ENCODE measurements at regions not wholly inside any gene's neighbourhood (a gene's known extent, or its start where the extent isn't known, plus 50 kb on each side); places are given as distances from the start of the nearest gene placed in this dataset.
A peak's percentile ranks its signal among the peaks of the same experiment; 100 is the strongest.

DNA sequence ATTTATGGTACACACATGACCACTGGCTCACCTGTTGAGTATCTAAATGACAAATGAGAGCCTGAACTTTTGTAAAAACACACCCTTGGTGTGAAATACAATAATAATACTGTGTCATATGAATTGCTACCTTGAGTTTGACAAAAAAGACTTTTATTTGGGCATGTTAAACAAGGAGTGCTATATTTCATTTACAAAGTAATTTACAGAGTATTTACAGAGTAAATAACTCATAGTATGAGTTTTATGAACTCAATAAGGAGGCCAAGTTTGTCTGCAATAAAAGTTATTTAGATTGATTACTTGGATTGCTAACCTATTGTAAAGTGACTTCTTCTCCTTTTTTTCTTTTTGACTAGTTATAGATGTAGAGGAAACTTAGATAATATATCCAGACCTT, 146.0 kb upstream of the NUDT12 start:
- intact Hi-C loops (cut with DNase I; ENCODE audit: low total_unique reads): no loop called here
- H3K9me3 ChIP-seq: no peaks in the 10 kb centered on the region
- no peak for TF ChIP-seq POLR2A (IDR thresholded peaks at IDR 0.05)
- no peak for TF ChIP-seq EP300 (IDR thresholded peaks at IDR 0.05)
- TF ChIP-seq, protein P1, sequence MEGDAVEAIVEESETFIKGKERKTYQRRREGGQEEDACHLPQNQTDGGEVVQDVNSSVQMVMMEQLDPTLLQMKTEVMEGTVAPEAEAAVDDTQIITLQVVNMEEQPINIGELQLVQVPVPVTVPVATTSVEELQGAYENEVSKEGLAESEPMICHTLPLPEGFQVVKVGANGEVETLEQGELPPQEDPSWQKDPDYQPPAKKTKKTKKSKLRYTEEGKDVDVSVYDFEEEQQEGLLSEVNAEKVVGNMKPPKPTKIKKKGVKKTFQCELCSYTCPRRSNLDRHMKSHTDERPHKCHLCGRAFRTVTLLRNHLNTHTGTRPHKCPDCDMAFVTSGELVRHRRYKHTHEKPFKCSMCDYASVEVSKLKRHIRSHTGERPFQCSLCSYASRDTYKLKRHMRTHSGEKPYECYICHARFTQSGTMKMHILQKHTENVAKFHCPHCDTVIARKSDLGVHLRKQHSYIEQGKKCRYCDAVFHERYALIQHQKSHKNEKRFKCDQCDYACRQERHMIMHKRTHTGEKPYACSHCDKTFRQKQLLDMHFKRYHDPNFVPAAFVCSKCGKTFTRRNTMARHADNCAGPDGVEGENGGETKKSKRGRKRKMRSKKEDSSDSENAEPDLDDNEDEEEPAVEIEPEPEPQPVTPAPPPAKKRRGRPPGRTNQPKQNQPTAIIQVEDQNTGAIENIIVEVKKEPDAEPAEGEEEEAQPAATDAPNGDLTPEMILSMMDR (IDR thresholded peaks at IDR 0.05): no peak
- TF ChIP-seq POLR2AphosphoS5 (IDR thresholded peaks at IDR 0.05): no peak

DNA sequence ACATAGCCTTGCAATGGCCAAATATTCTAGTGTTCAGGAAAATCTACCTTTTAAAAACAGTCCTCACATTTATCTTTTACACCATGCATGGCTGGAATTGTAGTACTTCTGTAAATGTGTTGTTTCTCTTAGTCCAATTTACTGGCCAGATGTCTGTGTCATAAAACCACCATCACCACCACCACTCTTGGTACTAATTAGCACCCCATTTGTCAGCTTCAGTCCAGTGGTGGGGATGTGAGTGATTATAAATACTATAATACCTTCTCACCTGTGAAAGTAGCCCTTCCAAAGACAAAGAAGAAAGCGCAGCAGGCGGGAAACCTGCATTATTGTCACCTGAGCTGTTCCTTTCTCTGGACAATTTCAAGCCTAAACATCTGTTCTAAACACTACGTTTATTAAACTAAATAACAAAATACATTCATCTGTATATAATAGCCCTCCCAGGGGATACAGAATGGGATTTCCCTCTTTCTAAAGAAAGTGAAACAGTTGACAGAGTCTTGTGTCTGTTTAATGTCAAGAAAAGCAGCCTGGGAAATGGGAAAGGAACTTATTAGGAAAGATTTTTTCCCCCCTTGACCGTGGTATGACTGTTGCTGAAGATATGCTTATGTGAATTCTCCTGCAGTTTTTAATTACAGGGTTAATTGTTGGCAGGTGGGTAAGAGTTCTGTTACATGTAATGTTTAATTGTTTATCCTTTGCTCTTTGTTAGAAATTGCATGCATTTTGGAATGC, 144.5 kb upstream of the NUDT12 start:
- TF ChIP-seq, protein P1 (IDR thresholded peaks at IDR 0.05): no peak
- TF ChIP-seq POLR2AphosphoS5 (IDR thresholded peaks at IDR 0.05) (no peak), EP300 (IDR thresholded peaks at IDR 0.05) (no peak), POLR2A (IDR thresholded peaks at IDR 0.05) (no peak)
- Histone ChIP-seq H3K4me3 (no peak overlapping the region), H3K9me3 (no peaks in the 10 kb centered on the region), H3K36me3 (no peaks in the 10 kb centered on the region), H3K4me1 (no peaks in the 10 kb centered on the region), H3K27ac (no peak overlapping the region), H3K27me3 (no peaks in the 10 kb centered on the region)
- intact Hi-C loops (cut with DNase I; ENCODE audit: low total_unique reads): no loop called here
- 56 to 77% (median 66%) methylated on average over 4 of the region's 4 CpGs for WGBS, 5 donors
- peak in 1 of 2 donors; percentile 53 for DNase-seq

More for the DNA sequence above, 146.0 kb upstream of the NUDT12 start:
- no peak overlapping the region for H3K4me3 ChIP-seq
- H3K27me3 ChIP-seq: no peaks in the 10 kb centered on the region
- no peaks in the 10 kb centered on the region for H3K36me3 ChIP-seq
- no peaks in the 10 kb centered on the region for H3K4me1 ChIP-seq
- H3K27ac ChIP-seq: no peak overlapping the region
- no peak for DNase-seq

DNA sequence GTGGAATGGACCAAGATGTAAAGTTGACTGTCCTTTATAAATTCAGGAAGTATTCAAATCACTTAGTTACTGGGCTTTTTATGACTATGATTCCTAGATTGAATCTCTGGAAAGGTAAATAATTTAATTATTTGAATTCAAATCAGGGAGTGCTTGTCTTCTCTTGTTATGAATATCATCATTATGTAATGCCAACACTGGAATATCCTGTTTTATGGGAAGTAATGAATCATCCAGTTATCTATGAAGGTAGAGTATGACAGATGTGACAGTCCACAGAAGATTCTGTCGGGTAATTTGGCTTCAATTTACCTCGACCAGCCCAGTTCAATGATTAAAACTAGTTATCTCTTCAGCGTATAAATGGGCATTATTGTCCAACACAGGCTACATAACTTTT, 141.0 kb upstream of the NUDT12 start:
- intact Hi-C loops (cut with DNase I; ENCODE audit: low total_unique reads): no loop called here

DNA sequence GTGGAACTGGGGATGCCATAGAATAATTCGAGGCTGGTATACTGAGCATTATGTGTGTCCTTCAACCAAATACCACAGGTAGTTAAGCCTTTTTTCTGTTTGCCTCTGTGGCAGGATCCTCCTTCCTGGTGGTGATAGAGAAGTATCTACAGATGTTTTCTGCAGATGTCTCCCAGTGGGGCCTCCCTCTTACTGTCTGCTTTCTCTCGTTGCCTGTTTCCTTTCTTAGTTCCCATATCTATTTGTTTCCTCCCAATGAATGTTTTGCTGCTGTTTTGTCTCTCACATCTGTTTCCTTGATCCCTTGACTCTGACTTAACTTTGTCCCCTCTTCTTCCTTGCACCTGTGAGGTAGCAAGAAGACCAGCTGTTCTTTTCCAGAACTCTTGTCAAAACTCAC, 130.9 kb upstream of the NUDT12 start:
- TF ChIP-seq, protein P1 (IDR thresholded peaks at IDR 0.05): no peak
- no peak for TF ChIP-seq EP300 (IDR thresholded peaks at IDR 0.05)
- no peak for TF ChIP-seq POLR2A (IDR thresholded peaks at IDR 0.05)
- TF ChIP-seq POLR2AphosphoS5 (IDR thresholded peaks at IDR 0.05): no peak
- Histone ChIP-seq H3K4me1 (no peaks in the 10 kb centered on the region), H3K27me3 (no peaks in the 10 kb centered on the region), H3K36me3 (no peaks in the 10 kb centered on the region), H3K4me3 (no peak overlapping the region), H3K9me3 (no peaks in the 10 kb centered on the region), H3K27ac (no peak overlapping the region)
- intact Hi-C loops (cut with DNase I; ENCODE audit: low total_unique reads): no loop called here
- DNase-seq: no peak
- whole genome bisulfite sequencing, 5 donors: 53 to 70% (median 64%) methylated on average over 2 of the region's 2 CpGs

More for the DNA sequence above, 141.0 kb upstream of the NUDT12 start:
- TF ChIP-seq POLR2A (IDR thresholded peaks at IDR 0.05) (no peak), POLR2AphosphoS5 (IDR thresholded peaks at IDR 0.05) (no peak), EP300 (IDR thresholded peaks at IDR 0.05) (no peak)
- TF ChIP-seq, protein P1 (IDR thresholded peaks at IDR 0.05): no peak
- H3K27me3 ChIP-seq: no peaks in the 10 kb centered on the region
- no peak for DNase-seq
- no peaks in the 10 kb centered on the region for H3K9me3 ChIP-seq
- 48 to 72% (median 56%) methylated on average over 3 of the region's 3 CpGs for WGBS, 5 donors
- H3K4me1 ChIP-seq: no peaks in the 10 kb centered on the region
- no peak overlapping the region for H3K27ac ChIP-seq
- no peaks in the 10 kb centered on the region for H3K36me3 ChIP-seq
- no peak overlapping the region for H3K4me3 ChIP-seq

Measured in stomach (tissue), 8 donors.